Erythroblast (primary cell): ENCODE measurements at regions not wholly inside any gene's neighbourhood (a gene's known extent, or its start where the extent isn't known, plus 50 kb on each side); places are given as distances from the start of the nearest gene placed in this dataset.

Experiments
- GATA1 ChIP-seq: IDR thresholded peaks from 2 replicates; pipeline ENCODE4 v1.6.1; 2011; ENCODE audit warnings: low read depth, mild to moderate bottlenecking, control low read depth, low read length, moderate library complexity
- POLR2A ChIP-seq: IDR thresholded peaks from 2 replicates; pipeline ENCODE4 v1.6.1; 2011; ENCODE audit warnings: mild to moderate bottlenecking, low read length

- TF ChIP-seq POLR2A: no peak
- TF ChIP-seq GATA1: no peak
Observed at GRCh38 chr18:41687138-41687537, 267.9 kb upstream of the PIK3C3 start.
